ENCODE measurements at regions not wholly inside any gene's neighbourhood (a gene's known extent, or its start where the extent isn't known, plus 50 kb on each side); places are given as distances from the start of the nearest gene placed in this dataset.

DNA sequence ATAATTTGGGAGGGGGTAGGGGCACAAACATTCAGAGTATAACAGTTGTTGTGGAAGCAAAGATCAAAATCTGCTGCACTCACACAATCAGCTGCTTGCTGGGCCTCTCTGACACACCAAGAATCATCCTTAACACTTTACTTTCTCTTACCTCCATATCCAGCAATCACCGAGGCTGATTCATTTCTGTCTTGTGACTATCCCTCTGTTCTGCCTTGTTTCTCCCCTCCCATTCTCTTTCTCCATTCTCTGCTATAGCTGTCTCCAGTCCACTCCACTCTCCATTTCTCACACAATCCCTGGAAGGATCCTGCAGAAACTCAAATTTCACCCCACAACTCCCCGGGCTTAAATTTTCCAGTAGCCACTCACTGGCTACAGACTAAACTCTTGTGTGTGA is 91.8 kb upstream of the NGF start:
- TF ChIP-seq, protein P1, sequence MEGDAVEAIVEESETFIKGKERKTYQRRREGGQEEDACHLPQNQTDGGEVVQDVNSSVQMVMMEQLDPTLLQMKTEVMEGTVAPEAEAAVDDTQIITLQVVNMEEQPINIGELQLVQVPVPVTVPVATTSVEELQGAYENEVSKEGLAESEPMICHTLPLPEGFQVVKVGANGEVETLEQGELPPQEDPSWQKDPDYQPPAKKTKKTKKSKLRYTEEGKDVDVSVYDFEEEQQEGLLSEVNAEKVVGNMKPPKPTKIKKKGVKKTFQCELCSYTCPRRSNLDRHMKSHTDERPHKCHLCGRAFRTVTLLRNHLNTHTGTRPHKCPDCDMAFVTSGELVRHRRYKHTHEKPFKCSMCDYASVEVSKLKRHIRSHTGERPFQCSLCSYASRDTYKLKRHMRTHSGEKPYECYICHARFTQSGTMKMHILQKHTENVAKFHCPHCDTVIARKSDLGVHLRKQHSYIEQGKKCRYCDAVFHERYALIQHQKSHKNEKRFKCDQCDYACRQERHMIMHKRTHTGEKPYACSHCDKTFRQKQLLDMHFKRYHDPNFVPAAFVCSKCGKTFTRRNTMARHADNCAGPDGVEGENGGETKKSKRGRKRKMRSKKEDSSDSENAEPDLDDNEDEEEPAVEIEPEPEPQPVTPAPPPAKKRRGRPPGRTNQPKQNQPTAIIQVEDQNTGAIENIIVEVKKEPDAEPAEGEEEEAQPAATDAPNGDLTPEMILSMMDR (IDR thresholded peaks at IDR 0.05): no peak
- no peak for TF ChIP-seq POLR2A (IDR thresholded peaks at IDR 0.05)

Data from esophagus squamous epithelium (tissue), 4 donors.